Left forelimb (tissue), 1 donor: ENCODE measurements at regions not wholly inside any gene's neighbourhood (a gene's known extent, or its start where the extent isn't known, plus 50 kb on each side); places are given as distances from the start of the nearest gene placed in this dataset.
"Not testable (repeated sequence)": the region's sequence is repeated elsewhere in the genome, so short reads cannot be mapped to it uniquely, and the experiment has no call there.

ENCODE experiments used
- DNase-seq: peaks from one replicate; pipeline ENCODE4 v3.0.0-alpha.2; 2018; ENCODE audit warnings: low spot score

DNA sequence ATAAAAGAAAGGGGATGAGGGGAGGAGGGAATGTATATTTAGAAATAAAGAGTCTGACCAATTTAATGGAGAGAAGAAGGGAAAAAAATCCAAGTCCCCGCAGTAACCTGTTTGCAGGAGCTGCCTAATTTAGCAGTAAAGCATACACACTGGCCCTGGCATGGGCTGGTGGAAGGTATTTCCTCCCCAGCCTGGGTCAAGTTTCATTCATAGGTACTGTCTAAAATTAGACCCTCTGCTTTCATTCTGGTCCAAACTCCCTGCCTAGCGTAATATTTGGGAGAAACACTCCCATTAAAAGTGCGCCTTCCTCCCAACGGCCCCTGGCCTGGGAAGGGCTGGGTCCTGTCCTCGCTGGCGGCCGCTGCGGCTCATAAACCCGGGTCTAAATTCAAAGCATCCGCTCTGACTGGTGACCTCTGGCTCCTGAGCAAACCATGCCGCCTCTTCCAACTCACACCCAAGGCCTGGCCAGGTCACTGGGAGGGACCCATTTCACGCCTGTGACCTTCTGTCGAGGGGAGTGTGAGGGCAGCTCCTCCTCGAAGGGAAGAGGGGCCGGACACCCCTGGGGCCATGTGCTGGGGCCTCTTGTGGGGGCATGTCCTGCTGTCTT is 123.2 kb downstream of the FGF18 start:
- DNase-seq = peak; percentile 60

DNA sequence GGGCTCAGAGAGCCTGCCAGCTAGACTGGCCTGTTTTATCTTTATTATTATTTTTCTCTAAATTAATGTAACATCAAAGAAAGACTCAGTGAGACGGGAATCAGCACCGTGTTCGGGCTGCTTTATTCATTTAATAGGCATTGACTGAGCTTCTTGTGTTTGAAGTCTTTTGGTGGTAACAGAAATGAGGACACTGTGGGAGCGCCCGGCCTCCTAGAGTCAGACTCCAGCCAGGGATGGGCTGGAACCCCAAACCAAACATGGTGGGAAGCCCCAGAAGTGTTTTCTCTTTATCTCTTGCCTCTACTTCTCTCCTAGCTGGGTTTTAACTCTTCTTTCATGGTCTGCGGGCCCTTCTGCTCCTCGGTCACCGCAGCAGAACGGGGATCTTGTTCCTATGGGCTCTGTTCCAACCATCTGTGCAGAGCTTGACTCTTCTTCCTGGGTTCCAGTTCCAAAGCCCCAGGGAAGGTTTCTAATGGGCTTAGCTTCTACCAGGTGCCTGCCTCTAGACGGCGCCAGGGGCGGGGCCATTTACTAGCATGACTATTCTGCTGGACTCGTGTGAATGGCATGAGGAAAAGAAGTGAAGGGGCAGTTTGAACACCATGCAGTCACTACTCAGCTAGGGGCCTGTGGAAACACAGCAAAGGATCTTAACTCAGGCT is 123.8 kb downstream of the FGF18 start:
- peak; percentile 57 for DNase-seq

DNA sequence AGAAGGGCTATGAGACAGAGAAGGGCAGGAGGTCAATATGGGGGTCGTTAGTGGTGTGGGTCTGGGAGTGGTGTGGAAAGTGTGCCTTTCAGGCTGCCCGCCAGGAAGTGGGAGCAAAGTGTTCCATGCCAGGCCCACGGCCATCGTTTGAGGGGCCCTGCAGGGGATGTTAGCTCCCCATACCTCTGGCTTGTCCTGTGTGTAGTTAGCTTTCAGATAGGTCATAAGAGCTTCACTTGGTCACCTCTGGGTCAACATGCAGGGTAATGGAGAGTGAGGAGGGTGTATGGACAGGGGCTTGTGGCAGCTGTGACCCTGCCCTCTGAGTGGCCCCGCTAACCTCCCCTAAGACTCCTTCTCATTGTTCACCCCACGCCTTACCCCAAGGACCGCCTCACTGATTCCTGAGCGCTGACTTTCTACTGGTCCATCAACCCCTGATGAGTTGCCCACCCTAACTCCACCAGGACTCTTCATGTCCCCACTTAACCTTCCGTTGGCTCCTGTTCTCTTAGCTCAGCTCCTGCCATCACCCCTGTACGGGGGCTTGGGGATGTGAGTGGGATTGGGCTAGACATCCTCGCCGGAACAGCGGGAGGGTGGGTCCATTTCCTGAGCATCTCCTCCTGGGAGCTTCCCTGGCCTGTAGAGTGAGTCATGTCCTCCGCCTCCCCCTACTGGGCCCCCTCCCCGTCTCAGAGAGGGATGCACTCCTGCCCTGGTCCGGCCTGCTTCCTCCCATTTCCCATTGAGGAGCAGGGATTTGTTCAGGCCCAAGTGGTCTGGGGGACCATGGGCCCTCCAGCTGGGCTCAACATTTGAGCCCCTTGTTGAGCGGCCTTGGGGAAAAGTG is 125.7 kb downstream of the FGF18 start:
- no peak for DNase-seq

DNA sequence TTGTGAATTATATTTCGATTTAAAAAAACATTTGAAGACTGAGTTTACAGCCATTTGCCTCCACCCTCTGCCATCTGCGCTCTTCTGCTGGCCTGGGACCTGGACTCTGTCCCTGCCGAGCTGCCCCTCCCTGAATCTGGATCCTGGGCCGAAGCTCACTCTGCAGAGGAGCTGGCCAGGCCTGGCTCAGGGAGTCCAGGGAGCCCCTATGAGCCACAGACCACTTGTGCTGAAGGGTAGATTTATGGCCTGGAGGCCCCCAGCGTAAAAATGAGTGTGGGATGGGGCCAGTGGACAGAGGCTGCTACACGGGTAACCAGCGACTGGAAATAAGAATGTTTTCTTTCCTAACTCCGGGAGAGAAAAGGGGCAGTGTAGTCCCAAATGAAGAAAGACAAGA is 129.8 kb downstream of the FGF18 start:
- DNase-seq = no peak

- not testable (repeated sequence) for DNase-seq
Measured at GRCh38 chr5:171553817-171554216, 134.4 kb downstream of the FGF18 start.

DNA sequence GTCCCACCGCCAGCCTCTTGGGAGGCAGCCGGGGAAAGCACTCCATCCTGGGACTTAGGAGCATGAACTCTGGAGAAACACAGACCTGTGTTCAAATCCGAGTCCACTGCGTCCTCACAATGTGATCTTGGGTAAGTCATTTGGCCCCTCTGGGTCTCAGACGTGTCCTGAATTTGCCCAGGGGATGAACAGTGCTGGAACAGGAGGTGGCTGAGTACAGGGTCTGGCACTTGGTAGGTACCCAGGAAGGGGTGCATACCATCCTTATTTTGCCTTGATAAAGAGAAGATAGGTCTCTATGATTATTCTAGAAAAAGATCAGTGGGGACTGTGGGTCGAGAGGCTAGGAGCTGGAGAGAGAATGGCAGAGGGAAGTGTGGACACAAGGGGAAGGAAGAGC is 135.7 kb downstream of the FGF18 start:
- no peak for DNase-seq

DNA sequence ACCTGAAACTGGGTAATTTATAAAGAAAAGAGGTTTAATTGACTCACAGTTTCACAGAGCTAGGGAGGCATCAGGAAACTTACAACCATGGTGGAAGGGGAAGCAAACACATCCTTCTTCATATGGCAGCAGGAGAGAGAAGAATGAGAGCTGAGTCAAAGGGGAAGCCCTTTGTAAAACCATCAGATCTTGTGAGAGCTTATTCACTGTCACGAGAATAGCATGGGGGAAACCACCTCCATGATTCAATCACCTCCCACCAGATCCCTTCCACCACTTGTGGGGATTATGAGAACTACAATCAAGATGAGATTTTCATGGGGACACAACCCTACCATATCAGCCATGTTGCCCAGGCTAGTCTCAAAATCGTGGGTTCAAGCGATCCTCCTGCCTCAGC is 143.4 kb downstream of the FGF18 start:
- DNase-seq = no peak

- DNase-seq = no peak
Measured at GRCh38 chr5:171568389-171568788, 148.9 kb downstream of the FGF18 start.

DNA sequence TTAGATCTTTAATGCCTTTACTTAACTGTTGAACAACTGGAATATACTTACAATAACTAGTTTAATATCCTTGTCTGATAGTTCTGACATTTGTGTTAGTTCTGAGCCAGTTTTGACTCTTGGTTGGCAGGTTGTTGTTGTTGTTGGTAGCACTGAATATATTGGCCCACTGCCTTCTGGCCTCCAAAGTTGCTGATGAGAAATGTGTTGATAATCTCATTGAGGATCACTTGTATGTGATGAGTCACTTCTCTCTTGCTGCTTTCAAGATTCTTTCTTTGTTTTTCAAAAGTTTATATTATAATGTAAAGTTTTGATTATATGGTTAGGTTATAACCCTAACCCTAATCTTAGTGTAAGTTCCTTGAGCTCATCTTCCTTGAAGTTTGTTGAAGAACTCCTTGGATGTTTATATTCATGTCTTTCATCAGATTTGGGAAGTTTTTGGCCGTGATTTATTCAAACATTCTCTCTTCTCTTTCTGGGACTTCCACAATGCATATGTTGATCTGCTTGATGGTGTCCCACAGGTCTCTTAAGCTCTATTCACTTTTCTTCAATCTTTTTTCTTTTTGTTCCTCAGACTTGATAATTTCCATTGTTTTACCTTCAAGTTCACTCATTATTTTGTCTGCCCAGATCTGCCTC is 149.7 kb downstream of the FGF18 start:
- no peak for DNase-seq

GRCh38 chr5:171570244-171570825 is 150.9 kb downstream of the FGF18 start:
- DNase-seq = no peak

GRCh38 chr5:171571663-171572062 is 152.2 kb downstream of the FGF18 start:
- no peak for DNase-seq

DNA sequence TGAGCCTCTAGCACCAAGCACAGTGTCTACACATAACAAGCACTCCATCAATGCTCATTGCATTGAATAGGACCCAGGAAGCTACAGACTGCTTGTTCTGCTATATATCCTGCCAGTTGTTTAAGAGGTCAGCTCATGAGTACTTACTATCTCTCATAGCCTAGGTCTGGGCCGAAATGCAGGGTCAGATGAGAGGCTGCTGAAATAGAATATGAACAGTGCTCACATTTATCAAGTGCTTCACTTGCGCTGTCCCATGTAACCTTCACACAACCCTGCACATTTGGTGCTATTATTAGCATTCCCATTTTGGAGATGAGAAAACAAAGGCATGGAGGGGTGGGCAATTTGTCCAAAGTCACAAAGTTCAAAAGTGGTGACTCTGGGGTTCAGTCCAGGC is 153.6 kb downstream of the FGF18 start:
- DNase-seq = no peak

- DNase-seq = no peak
Measured at GRCh38 chr5:171573451-171574225, 154.2 kb downstream of the FGF18 start.

DNA sequence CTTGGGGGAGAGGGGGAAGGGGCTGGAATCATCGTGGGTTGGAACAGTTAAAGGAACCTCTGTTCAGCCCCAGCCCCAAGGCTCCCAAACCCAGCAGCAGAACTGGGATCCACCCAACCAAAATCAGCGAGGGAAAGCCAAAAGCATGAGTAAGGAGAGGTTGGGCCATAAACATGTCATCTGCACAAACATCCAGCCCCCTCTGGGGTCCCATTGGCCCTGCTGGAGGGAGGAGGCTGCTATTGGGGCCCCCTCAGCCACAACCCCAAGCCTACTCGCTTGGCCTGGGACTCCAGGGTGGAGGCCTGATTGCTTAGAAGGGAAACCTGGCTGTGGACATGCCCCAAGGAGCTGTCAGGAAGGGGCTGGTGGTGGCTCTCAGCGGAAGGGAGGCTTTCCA is 154.9 kb downstream of the FGF18 start:
- peak; percentile 82 for DNase-seq

- no peak for DNase-seq
Measured at GRCh38 chr5:171575386-171575785, 155.9 kb downstream of the FGF18 start.

- no peak for DNase-seq
Measured at GRCh38 chr5:171575808-171576207, 156.4 kb downstream of the FGF18 start.

GRCh38 chr5:171577042-171577758 is 157.8 kb downstream of the FGF18 start:
- DNase-seq = no peak

- DNase-seq = no peak
Measured at GRCh38 chr5:171578049-171578828, 158.8 kb downstream of the FGF18 start.

DNA sequence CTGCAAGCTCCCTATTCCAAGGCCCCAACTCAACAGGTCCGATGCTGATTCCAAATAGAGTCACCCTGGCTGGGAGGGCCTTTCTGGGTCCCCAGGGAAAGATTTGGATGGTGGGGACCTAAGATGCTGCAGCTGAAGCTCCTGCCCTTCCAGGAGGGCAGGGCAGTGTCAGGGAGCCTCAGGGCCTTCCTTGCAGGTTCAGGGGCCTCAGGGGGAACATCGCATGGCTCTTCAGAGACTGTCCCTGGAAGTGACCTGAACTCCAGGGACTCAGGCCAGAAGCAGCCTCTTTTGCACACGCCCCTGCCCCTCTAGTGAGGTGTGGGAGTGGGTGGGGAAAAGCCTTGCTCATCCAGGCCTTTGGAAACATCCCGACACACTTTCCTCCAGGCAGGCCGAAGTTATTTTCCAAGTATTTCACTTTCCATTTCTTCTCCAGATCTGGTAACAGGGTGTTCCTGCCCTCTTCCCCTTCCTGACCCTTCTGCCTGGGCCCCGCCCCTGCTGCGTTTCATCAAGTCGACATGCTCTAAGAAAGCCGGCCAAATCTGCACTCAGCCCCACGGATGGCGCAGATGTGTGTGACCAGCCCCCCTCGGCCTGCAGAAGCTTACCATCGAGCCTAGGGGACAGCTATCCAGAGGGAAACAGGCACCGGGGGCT is 159.5 kb downstream of the FGF18 start:
- DNase-seq = no peak
